Activated gamma-delta T cell treated with anti-CD3 and anti-CD28 coated beads, Interleukin-2, amount 50 U/mL, for 16 hours (primary cell): ENCODE measurements at regions not wholly inside any gene's neighbourhood (a gene's known extent, or its start where the extent isn't known, plus 50 kb on each side); places are given as distances from the start of the nearest gene placed in this dataset.

Source experiments
- DNase-seq: peaks from one replicate; pipeline ENCODE4 v3.0.0-alpha.2; 2020; ENCODE audit warnings: low read depth

- no peak for DNase-seq
Measured at GRCh38 chr15:96011136-96011535, 319.4 kb upstream of the NR2F2 start.

- no peak for DNase-seq
Measured at GRCh38 chr15:96014939-96015338, 315.6 kb upstream of the NR2F2 start.

- DNase-seq, result no peak
Measured at GRCh38 chr15:96019114-96019513, 311.4 kb upstream of the NR2F2 start.

- DNase-seq, result no peak
Measured at GRCh38 chr15:96020133-96020532, 310.4 kb upstream of the NR2F2 start.

- no peak for DNase-seq
Measured at GRCh38 chr15:96020797-96021196, 309.7 kb upstream of the NR2F2 start.

- no peak for DNase-seq
Measured at GRCh38 chr15:96023081-96023480, 307.4 kb upstream of the NR2F2 start.

GRCh38 chr15:96027501-96027900, 303.0 kb upstream of the NR2F2 start:
- DNase-seq, result no peak

GRCh38 chr15:96028620-96029019, 301.9 kb upstream of the NR2F2 start:
- no peak for DNase-seq

- DNase-seq, result no peak
Measured at GRCh38 chr15:96029172-96029571, 301.3 kb upstream of the NR2F2 start.

GRCh38 chr15:96031426-96032110, 298.9 kb upstream of the NR2F2 start:
- no peak for DNase-seq

GRCh38 chr15:96035091-96035490, 295.4 kb upstream of the NR2F2 start:
- no peak for DNase-seq

- no peak for DNase-seq
Measured at GRCh38 chr15:96035635-96036034, 294.9 kb upstream of the NR2F2 start.

- DNase-seq, result no peak
Measured at GRCh38 chr15:96037584-96037983, 292.9 kb upstream of the NR2F2 start.

- DNase-seq, result no peak
Measured at GRCh38 chr15:96038131-96038530, 292.4 kb upstream of the NR2F2 start.

- DNase-seq, result no peak
Measured at GRCh38 chr15:96038650-96039049, 291.9 kb upstream of the NR2F2 start.

GRCh38 chr15:96041982-96042733, 288.3 kb upstream of the NR2F2 start:
- no peak for DNase-seq

GRCh38 chr15:96042734-96043224, 287.7 kb upstream of the NR2F2 start:
- no peak for DNase-seq

- DNase-seq, result no peak
Measured at GRCh38 chr15:96043591-96044171, 286.8 kb upstream of the NR2F2 start.

GRCh38 chr15:96046620-96047240, 283.8 kb upstream of the NR2F2 start:
- DNase-seq, result no peak

GRCh38 chr15:96047255-96047931, 283.1 kb upstream of the NR2F2 start:
- DNase-seq, result no peak

GRCh38 chr15:96049323-96049722, 281.2 kb upstream of the NR2F2 start:
- no peak for DNase-seq

- DNase-seq, result no peak
Measured at GRCh38 chr15:96049766-96050165, 280.7 kb upstream of the NR2F2 start.
